Dedifferentiated amniotic fluid mesenchymal stem cell (primary cell): ENCODE measurements at regions not wholly inside any gene's neighbourhood (a gene's known extent, or its start where the extent isn't known, plus 50 kb on each side); places are given as distances from the start of the nearest gene placed in this dataset.
A peak's percentile ranks its signal among the peaks of the same experiment; 100 is the strongest.
"Not testable (repeated sequence)": the region's sequence is repeated elsewhere in the genome, so short reads cannot be mapped to it uniquely, and the experiment has no call there.

Source experiments
- DNase-seq: peaks from one replicate; pipeline ENCODE4 v3.0.0-alpha.2; 2016; ENCODE audit errors: extremely low spot score

- no peak for DNase-seq
Observed at GRCh38 chr11:19627566-19627965, 85.1 kb upstream of the NAV2 start.

- DNase-seq: no peak
Observed at GRCh38 chr11:19625438-19625837, 87.2 kb upstream of the NAV2 start.

DNA sequence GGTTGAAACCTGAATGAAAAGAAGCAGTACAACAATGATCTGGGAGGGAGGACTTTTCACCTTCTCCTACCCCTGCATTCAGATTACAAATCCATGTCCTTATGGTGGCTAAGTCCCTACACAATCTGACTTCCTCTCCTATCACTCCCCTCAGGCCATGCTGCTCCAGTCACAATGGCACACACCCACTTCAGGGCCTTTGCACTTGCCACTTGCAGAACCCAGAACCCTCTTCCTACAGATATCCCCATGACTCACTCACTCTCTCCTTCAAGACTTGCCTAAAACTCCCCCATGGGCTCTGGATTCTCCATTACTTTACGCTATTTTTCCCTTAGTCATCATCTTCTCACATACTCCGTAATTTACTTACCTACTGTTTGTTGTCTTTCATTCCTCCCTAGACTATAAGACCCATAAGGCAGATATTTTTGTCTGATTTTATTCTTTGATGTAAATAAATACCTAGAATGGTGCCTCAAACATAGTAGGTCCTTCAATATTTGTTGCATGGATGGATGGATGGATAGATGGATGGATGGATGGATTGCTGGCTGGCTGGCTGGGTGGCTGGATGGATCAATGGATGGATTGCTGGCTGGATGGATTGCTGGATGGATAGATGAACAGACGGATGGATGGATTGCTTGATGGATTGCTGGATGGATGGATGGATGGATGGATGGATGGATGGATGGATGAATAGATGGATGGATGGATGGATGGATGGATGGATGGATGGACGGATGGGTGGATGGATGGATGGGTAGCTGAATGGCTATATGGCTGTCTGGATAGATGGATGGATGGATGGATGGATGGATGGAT, 94.7 kb upstream of the NAV2 start:
- DNase-seq: no peak

DNA sequence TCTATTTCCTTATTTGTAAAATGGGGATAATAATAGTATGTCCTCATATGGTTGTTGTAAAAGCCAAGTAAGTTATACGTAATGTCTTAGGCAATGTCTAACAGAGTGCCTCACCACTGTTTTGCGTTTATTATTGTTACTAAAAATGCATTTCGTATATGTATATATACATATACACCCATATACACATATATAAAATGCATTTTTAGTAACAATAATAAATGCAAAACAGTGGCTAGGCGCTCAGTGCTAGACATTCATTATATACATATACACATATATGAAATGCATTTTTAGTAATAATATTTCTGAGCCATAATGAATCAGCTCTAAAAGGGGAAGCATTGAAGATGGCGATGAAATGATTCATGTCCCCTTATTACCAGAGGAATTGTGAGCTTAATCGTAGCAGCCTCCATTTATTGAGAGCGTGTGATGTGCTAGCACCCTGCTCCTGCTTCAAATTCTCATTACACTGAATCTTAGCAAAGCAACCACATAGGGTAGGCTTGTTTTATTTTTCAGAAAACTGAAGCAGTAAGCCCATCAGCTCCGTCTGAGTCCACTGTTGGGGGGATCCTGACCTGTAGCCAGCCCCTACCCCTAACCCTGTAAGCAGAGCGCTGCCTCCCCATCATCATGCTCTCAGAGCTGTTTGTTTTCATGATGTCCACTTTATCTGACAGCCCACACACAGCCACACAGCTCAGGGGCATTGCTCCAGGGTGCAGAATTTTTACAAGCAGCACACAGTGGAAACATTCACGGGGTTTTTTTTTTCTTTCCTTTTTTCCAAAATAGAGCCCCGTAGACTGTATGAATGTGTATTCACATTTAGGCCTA, 97.1 kb upstream of the NAV2 start:
- no peak for DNase-seq

DNA sequence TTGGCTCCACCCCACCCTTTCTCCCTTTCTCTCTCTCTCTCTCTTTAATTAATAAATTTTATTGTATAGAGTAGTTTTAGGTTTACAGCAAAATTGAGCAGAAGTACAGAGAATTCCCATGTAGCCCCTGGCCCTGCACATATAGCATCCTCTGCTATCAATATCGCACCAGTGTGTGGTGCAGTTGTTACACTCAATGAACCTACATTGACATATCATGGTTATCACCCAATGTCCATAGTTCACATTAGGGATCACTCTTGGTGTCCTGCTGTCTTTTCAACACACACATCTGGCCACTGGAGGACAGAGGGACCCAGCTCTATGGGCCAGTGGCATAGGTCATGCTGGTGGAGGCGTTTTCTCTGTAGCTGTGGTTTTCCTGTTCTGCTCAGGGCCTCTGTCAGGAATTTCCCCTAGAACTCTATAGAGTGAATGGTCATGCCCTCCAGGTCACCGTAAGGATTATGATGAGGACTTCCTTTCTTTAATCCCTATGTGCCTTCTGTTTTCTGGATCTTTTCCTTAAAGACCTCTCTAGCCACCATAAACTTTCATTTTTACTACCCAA, 98.2 kb upstream of the NAV2 start:
- no peak for DNase-seq

- DNase-seq: not testable (repeated sequence)
Observed at GRCh38 chr11:19612025-19612424, 100.6 kb upstream of the NAV2 start.

DNA sequence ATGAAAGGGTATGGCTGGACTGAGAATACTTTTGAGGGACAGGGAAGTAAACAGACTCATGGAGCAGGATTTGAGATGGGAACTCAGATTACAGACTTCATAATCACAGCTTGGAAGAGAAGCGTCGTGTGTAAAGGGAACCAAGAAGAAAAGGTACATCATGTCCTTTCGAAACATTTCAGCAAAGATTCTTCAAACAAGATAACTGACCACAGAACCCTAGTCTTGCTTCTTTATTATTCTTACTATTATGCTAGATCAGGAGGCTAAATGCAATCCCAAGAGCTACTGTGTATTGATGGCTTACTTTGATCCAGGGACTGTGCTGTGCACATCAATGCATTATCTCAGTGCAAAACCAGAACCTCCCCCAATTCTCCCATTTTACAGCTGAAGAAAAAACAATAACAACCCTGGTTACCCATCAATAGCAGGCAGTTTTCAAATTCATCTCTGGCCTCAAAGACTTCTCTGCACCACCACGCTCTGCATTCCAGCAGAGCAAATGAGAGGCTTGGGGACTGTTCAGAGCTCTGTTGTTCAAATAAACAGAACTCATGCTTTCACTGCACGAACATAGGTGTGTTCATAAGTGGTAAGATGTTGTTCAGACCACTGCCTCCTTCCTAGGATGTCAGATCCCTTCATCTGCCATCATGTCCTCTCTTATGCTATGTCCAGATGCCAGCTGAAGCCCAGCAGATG, 104.8 kb upstream of the NAV2 start:
- no peak for DNase-seq

DNA sequence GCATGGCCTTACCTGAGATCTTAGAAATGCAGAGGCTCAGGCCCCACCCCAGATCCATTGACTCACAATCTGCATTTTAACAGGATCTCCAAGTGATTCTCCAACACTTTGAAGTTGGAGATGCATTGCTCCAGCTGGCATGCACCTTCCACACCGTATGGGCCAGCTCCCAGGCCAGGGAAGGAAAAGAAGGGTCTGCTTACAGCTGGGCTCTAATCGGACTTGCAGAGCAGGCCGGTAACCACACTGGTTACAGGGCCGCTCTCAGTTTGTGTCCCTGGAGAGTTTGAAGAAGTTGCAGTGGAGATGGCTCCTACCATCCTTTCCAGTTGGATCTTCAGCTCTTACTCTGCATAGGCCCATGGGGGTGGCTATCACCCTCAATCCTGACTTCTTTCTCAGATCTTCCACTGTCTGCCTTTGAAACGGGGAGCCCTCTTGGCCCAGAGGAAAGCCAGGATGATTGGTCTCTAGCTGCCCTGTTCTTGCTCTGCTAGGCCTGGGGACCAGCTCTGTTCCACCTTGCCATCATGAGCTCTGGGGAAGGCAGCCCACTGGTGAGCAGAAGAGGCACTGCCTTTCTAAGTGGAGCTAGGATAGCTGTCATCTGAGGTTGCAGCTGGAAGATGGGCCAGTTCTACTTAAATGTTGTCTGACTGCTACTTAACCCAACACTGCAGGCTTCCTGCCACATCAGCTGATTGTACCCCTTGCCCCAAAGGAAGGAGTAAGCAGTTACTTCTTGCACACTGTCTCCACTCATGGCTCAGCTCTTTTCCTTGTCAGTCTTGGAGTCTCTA, 105.6 kb upstream of the NAV2 start:
- no peak for DNase-seq

GRCh38 chr11:19605520-19606371, 106.9 kb upstream of the NAV2 start:
- DNase-seq: peak; percentile 55

- no peak for DNase-seq
Observed at GRCh38 chr11:19604679-19605375, 107.8 kb upstream of the NAV2 start.

GRCh38 chr11:19603771-19604170, 108.9 kb upstream of the NAV2 start:
- no peak for DNase-seq

GRCh38 chr11:19602891-19603290, 109.7 kb upstream of the NAV2 start:
- no peak for DNase-seq

GRCh38 chr11:19602406-19602805, 110.2 kb upstream of the NAV2 start:
- DNase-seq: no peak

GRCh38 chr11:19601235-19601634, 111.4 kb upstream of the NAV2 start:
- no peak for DNase-seq

DNA sequence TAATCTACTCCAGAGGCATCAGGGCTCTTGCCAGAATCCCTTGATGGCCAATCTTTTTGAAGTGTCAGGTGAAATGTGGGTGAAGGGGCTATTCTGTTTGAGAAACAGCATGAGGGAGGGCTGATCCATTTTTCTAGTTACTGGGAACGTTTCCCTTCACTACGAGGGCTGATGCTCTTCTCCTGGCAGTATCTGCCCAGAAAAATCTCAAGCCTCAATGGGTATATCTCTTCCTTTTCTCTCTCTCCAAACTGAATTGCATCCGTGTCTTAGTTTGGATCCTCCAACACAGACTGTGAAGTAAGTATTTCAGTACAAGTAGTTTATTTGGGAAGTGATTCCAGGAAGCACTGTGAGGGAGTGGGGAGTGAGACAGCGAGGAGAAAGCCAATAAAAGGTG, 113.0 kb upstream of the NAV2 start:
- no peak for DNase-seq

DNA sequence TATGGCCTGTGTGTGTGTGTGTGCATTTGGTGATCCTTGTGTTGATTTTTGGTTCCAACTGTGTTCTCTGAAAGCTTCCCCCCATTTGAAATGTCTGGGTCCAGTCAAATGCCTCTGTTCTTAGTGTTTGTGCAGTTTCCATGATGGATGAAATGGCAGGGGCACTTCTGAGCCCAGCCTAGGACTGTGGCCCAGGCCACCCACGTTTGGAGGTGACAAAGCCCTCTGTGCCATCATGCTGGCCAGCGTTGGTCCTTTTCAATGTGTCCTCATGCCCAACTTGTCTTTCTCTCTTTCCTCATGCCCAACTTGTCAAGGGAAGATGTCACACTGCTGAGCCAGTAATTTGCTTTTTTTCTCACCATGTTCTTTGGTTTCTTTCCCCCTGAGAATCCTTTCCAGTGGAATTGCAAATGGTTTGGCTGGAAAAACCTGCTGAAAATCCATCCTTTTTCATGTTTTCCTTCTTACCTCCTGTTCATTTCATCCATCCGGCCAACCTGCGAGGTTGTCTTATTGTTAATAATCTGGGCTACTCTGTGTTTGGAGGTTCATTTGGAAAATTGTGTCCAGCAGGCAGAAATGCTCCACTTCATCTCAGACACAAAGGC, 113.7 kb upstream of the NAV2 start:
- no peak for DNase-seq

DNA sequence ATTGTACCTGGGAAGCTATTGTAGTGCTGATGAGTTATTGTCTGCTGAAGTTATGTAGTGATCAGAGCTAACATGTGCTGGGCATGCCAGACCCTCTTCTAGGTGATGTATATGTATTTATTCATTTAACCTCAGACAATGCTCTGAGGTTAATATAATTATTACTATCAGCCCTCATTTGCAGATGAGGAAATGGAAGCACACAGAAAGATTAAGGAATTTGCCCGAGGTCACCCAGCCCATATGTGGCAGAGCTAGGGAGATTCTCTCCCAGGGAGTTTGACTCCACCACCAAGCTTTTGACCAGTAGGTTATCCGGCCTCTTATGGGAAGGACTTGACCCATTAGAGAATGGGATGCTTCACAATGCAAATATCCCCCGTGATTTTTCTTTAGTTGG, 114.2 kb upstream of the NAV2 start:
- no peak for DNase-seq

DNA sequence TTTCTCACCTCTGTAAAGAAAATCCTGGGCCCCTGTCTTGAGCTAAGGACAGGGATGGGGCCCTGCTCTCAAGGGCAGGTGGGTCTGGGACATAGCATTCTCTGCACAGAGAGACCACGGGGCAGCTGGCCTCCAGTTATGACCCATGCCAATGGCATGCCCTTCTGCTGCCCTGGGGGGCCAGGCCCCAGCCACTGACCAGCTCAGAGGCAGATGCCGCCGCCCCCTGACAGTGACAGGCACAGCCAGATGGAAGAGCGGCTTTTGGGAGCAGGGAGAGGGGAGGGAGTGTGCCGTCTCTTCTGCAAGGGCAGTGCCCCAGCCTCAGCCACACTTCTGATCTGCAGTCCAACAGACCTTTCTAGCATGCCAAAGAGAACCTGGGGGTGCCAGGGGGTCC, 114.8 kb upstream of the NAV2 start:
- no peak for DNase-seq

DNA sequence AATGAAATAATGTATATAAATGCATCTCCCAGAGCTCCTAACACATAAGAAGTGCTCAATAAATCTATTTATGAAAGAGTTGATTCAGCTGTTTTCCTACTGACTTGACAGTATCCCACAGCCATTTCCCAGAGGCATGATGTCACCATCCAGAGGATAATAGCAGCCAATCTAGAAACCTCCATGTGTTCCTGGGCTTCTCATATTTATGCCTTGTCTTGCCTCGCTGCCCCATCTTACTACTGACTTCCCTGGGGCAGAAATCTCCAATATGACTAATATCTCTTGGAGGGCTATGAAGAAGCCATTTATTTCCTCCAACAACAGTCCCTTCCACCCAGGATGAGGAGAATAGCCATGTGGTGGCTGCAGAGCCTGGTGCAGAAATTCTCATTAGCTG, 115.4 kb upstream of the NAV2 start:
- peak; percentile 18 for DNase-seq
